H1 (cell line): ENCODE measurements at regions not wholly inside any gene's neighbourhood (a gene's known extent, or its start where the extent isn't known, plus 50 kb on each side); places are given as distances from the start of the nearest gene placed in this dataset.
"Not testable (repeated sequence)": the region's sequence is repeated elsewhere in the genome, so short reads cannot be mapped to it uniquely, and the experiment has no call there.

Source experiments
- CTCF ChIA-PET: fragments of 300-600 bp; sonication (Branson Sonifier 250); formaldehyde crosslinking; loops from one replicate; lab custom pipeline; 2021; ENCODE audit not compliant: partially characterized antibody; lab: Charles Lee
- POLR2A ChIA-PET: fragments of 300-600 bp; sonication (Branson Sonifier 250); formaldehyde crosslinking; loops from one replicate; lab custom pipeline; 2021; ENCODE audit warnings: inconsistent platforms; ENCODE audit not compliant: partially characterized antibody; lab: Charles Lee
- DNase-seq, 2 experiments: peaks; one replicate each; pipeline versions ENCODE4 v3.0.0 to v3.0.0-alpha.2; 2010 to 2022; ENCODE audit warnings: low spot score in 2 of 2, low read depth in 1 of 2, mixed read lengths in 1 of 2
- FAIRE-seq: peaks from 2 replicates; lab custom pipeline; 2011; peaks lifted over from hg19 to GRCh38; lab: Jason Lieb, UNC
- H2AFZ ChIP-seq: 2 replicates; pipeline ENCODE4 v1.8.1; 2012; ENCODE audit warnings: low read length, inconsistent platforms
- H2AK5ac ChIP-seq: 2 replicates; pipeline ENCODE4 v1.6.1; 2013; ENCODE audit warnings: low read depth, low read length
- H2BK120ac ChIP-seq: replicated peaks from 2 replicates; pipeline ENCODE3; 2013; ENCODE audit warnings: low read depth, low read length, inconsistent platforms
- H2BK12ac ChIP-seq: 2 replicates; pipeline ENCODE4 v1.6.1; 2013; ENCODE audit warnings: low read depth, low read length
- H2BK15ac ChIP-seq: 2 replicates; pipeline ENCODE4 v1.6.1; 2013; ENCODE audit warnings: low read length
- H2BK20ac ChIP-seq: 2 replicates; pipeline ENCODE4 v1.6.1; 2013; ENCODE audit warnings: low read length
- H2BK5ac ChIP-seq: 2 replicates; pipeline ENCODE4 v1.6.1; 2013; ENCODE audit warnings: low read depth, low read length
- H3K14ac ChIP-seq: 2 replicates; pipeline ENCODE4 v1.6.1; 2013; ENCODE audit warnings: inconsistent platforms; ENCODE audit not compliant: insufficient read length
- H3K18ac ChIP-seq: 2 replicates; pipeline ENCODE4 v1.6.1; 2013; ENCODE audit warnings: low read length; ENCODE audit errors: extremely low read depth
- H3K23ac ChIP-seq: 2 replicates; pipeline ENCODE4 v1.6.1; 2013; ENCODE audit warnings: inconsistent platforms; ENCODE audit not compliant: insufficient read length
- H3K23me2 ChIP-seq: 2 replicates; pipeline ENCODE4 v1.6.1; 2013; ENCODE audit warnings: low read depth, low read length
- H3K27ac ChIP-seq: 2 replicates; pipeline ENCODE4 v1.6.1; 2011; ENCODE audit warnings: low read depth, low read length, inconsistent platforms
- H3K27me3 ChIP-seq, 4 experiments: replicated peaks in 1 of 4; 1 replicate in 1 of 4; 2 replicates in 3 of 4; pipeline versions ENCODE4 v1.6.1 to v1.8.1; 2011 to 2013; ENCODE audit warnings: low read length in 3 of 4, mild to moderate bottlenecking in 3 of 4, inconsistent platforms in 2 of 4, mixed read lengths in 2 of 4, moderate library complexity in 1 of 4; ENCODE audit not compliant: control insufficient read depth in 3 of 4, insufficient read depth in 3 of 4; ENCODE audit errors: extremely low read depth in 1 of 4
- H3K36me3 ChIP-seq, 4 experiments: 2 replicates each; pipeline versions ENCODE4 v1.6.1 to v1.8.1; 2011 to 2013; ENCODE audit warnings: mild to moderate bottlenecking in 4 of 4, low read length in 3 of 4, moderate library complexity in 2 of 4, control low read depth in 1 of 4, inconsistent platforms in 1 of 4; ENCODE audit not compliant: insufficient read depth in 4 of 4, control insufficient read depth in 2 of 4
- H3K4ac ChIP-seq: replicated peaks from 2 replicates; pipeline ENCODE3; 2013; ENCODE audit warnings: low read length, low read depth, mixed read lengths, inconsistent platforms; ENCODE audit not compliant: insufficient read length
- H3K4me1 ChIP-seq, 4 experiments: replicated peaks in 1 of 4; 1 replicate in 1 of 4; 2 replicates in 3 of 4; pipeline versions ENCODE4 v1.6.1 to v1.8.1; 2011 to 2013; ENCODE audit warnings: low read length in 3 of 4, inconsistent platforms in 2 of 4, mixed read lengths in 1 of 4; ENCODE audit not compliant: insufficient read depth in 4 of 4, control insufficient read depth in 3 of 4
- H3K4me2 ChIP-seq, 2 experiments: 2 replicates each; pipeline versions ENCODE4 v1.6.1 to v1.8.1; 2011 to 2013; ENCODE audit warnings: low read depth in 2 of 2, low read length in 2 of 2, control low read depth in 1 of 2, inconsistent platforms in 1 of 2, mild to moderate bottlenecking in 1 of 2; ENCODE audit not compliant: insufficient read depth in 1 of 2
- H3K4me3 ChIP-seq, 4 experiments: fragments of 200-600, 300-600 bp in 1 of 4; sonication (generic), shearing (Covaris generic), sonication (Bioruptor Twin) in 1 of 4; 2 replicates each; pipeline versions ENCODE4 v1.5.1 to v1.8.1; 2011 to 2016; ENCODE audit warnings: low read length in 4 of 4, low read depth in 3 of 4, control low read depth in 2 of 4, inconsistent platforms in 2 of 4, mild to moderate bottlenecking in 2 of 4, mixed read lengths in 1 of 4, moderate library complexity in 1 of 4; ENCODE audit not compliant: insufficient read depth in 2 of 4; ENCODE audit errors: extremely low read depth in 1 of 4
- H3K56ac ChIP-seq: replicated peaks from 2 replicates; pipeline ENCODE3; 2013; ENCODE audit warnings: low read depth, mild to moderate bottlenecking, mixed read lengths, low read length, inconsistent platforms; ENCODE audit not compliant: insufficient read length
- H3K79me1 ChIP-seq: 2 replicates; pipeline ENCODE4 v1.6.1; 2013; ENCODE audit warnings: low read depth, low read length, control low read depth
- H3K79me2 ChIP-seq, 2 experiments: 2 replicates each; pipeline versions ENCODE4 v1.6.1 to v1.8.1; 2012 to 2013; ENCODE audit warnings: low read length in 2 of 2, mild to moderate bottlenecking in 2 of 2, inconsistent platforms in 1 of 2; ENCODE audit not compliant: insufficient read depth in 2 of 2, control insufficient read depth in 1 of 2
- H3K9ac ChIP-seq, 4 experiments: replicated peaks in 1 of 4; 1 replicate in 1 of 4; 2 replicates in 3 of 4; pipeline versions ENCODE4 v1.6.1 to v1.8.1; 2011 to 2013; ENCODE audit warnings: low read depth in 3 of 4, low read length in 3 of 4, control low read depth in 2 of 4, mild to moderate bottlenecking in 2 of 4, moderate library complexity in 2 of 4, inconsistent platforms in 1 of 4; ENCODE audit errors: extremely low read depth in 1 of 4
- H3K9me3 ChIP-seq, 2 experiments: 2 replicates each; pipeline versions ENCODE4 v1.6.1 to v1.8.1; 2012 to 2013; ENCODE audit warnings: mild to moderate bottlenecking in 2 of 2, moderate library complexity in 2 of 2, control low read depth in 1 of 2, inconsistent platforms in 1 of 2, low read depth in 1 of 2, low read length in 1 of 2, mixed read lengths in 1 of 2; ENCODE audit not compliant: insufficient read depth in 2 of 2
- H4K20me1 ChIP-seq, 2 experiments: replicated peaks in 1 of 2; 2 replicates each; pipeline versions ENCODE3 to v1.8.1; 2011 to 2013; ENCODE audit warnings: inconsistent platforms in 2 of 2, low read length in 2 of 2, mild to moderate bottlenecking in 1 of 2; ENCODE audit not compliant: insufficient read depth in 2 of 2, control insufficient read depth in 1 of 2
- H4K5ac ChIP-seq: 2 replicates; pipeline ENCODE4 v1.6.1; 2013; ENCODE audit warnings: low read length, low read depth, mixed read lengths, inconsistent platforms; ENCODE audit not compliant: insufficient read length
- H4K8ac ChIP-seq: 2 replicates; pipeline ENCODE4 v1.8.0; 2013; ENCODE audit warnings: mild to moderate bottlenecking, moderate library complexity, low read length, inconsistent platforms; ENCODE audit not compliant: insufficient read depth; ENCODE audit errors: extremely low read depth
- H4K91ac ChIP-seq: replicated peaks from 2 replicates; pipeline ENCODE3; 2013; ENCODE audit warnings: low read length, mixed read lengths, inconsistent platforms; ENCODE audit not compliant: insufficient read length
- WGBS, 2 experiments: shearing (Covaris generic) in 1 of 2; methylation state at CpG; one replicate each; pipeline versions ENCODE4 v1.1.6 to v1.1.7; 2013 to 2015; ENCODE audit warnings: low lambda C conversion rate in 2 of 2, mixed read lengths in 2 of 2, inconsistent platforms in 1 of 2, low coverage in 1 of 2, missing lambda C conversion rate in 1 of 2; ENCODE audit not compliant: insufficient replicate concordance in 2 of 2, insufficient coverage in 1 of 2, insufficient read length in 1 of 2; ENCODE audit errors: extremely low coverage in 1 of 2, missing lambda C conversion rate in 1 of 2; 5-methylcytosine and 5-hydroxymethylcytosine counted together

GRCh38 chr3:164784407-164784806 lies 293.9 kb downstream of the SI start:
- H3K23me2 ChIP-seq, H3K27ac ChIP-seq, H3K18ac ChIP-seq, H2BK12ac ChIP-seq, H4K8ac ChIP-seq, H3K23ac ChIP-seq, H3K36me3 ChIP-seq, H3K14ac ChIP-seq, H3K79me1 ChIP-seq, H3K79me2 ChIP-seq, H2AK5ac ChIP-seq, H4K20me1 ChIP-seq, H3K27me3 ChIP-seq, CTCF ChIA-PET, FAIRE-seq, POLR2A ChIA-PET, H2BK20ac ChIP-seq, H3K4me2 ChIP-seq, H2BK120ac ChIP-seq, H3K9ac ChIP-seq, H2BK15ac ChIP-seq, H2AFZ ChIP-seq, H4K91ac ChIP-seq, H3K4ac ChIP-seq, H2BK5ac ChIP-seq, H3K4me3 ChIP-seq, H4K5ac ChIP-seq, H3K4me1 ChIP-seq, H3K56ac ChIP-seq, DNase-seq: not testable (repeated sequence)
- 93% methylated on average over 3 of the region's 21 CpGs; no CpG with 5 or more reads in 1 of the 2 experiments for WGBS, 2 experiments
- H3K9me3 ChIP-seq: peaks cover 6 to 22% of the 10 kb centered on the region in 2 experiments; a peak in 2 of 4 replicates
